Stimulated activated CD4-positive, alpha-beta T cell treated with anti-CD3 and anti-CD28 coated beads, TNF-alpha, amount 100 ng/mL, for 4 hours (primary cell): ENCODE measurements at regions not wholly inside any gene's neighbourhood (a gene's known extent, or its start where the extent isn't known, plus 50 kb on each side); places are given as distances from the start of the nearest gene placed in this dataset.

Source experiments
- DNase-seq, 3 experiments: peaks; one replicate each; pipeline ENCODE4 v3.0.0-alpha.2; 2020; ENCODE audit warnings: low read depth in 3 of 3

DNA sequence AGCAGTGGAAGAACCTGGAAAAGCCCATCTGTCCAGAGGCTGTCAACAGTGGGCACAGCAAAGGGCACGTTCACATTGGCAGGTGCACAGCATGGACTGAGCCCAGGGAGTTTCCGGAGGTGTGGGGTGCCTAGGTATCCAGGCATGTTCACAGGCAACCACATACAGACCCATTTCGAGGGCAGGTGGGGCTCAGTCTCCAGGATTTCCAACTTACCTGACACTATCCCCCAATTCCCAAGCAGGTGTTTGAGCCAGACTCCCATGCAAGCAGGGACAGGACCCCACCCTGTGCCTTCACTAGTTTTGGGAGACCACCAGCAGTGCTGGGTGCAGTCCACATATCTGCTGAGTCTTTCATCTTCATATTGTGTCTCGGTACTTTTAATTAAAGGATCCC, 65.0 kb upstream of the IRF2BP2 start:
- DNase-seq = no peak

DNA sequence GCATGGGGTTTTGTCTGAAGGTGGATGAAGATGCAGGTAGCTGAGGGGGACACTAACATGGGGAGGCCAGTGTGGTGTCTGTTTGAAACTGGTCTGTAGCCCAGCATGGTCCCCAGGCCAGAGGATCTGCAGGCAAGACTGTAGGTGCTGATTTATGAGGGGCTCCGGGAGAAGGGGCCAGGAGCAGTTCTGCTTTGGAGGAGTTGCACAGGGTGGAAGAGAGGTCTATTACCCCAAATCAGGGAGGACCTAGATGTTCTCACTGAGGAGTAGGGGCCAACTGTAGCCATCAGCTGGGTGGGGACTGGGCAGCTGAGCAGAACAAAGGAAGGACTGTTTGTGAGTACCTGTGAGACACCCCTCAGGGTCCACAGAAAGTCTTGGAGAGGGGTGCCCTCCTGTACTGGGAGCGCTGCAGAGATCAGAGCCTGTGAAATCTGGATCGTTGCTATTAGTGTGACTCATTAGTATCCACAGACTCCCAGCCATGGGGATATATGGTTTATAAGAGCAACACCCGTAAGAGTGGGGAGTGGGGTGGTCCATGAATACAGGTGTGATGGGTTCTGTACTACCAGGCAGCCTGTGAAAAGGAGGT, 64.3 kb upstream of the IRF2BP2 start:
- no peak for DNase-seq

DNA sequence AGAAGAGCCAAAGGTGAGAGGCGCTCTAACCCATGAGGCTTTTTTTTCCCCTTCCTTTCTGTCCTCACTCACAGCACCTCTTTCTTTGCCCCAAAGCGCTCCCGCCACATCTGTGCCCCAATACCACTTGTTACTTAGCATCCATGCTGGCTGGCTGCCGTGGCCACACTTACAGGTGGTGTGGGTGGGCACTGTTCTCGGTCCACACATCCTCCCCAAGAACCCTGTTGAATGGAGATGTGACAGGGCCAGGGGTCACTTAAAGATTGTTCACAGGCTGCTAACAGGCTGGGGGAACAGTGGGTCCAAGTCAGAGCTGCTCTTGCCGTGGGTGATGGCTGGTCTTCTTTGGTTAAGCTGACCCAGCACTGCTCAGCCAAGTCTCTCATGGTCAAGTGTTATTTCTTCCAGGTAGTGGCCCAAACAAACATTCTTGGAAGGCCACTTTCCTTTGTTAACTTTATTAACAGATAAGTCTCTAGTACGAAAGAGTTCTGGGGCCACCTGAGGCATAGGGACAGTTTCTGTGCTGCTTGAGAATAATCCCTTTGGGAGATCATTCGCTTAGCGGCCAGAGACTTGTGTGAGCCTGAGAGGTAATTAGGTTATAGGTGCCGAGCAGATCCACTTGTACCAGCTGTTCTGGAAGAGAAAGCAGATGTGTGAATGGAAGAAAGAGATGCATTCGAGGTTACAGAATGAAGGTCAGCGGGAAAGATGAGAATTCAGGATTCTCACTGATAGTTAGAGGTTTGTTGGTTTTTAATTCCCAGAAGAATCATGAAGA, 62.6 kb upstream of the IRF2BP2 start:
- DNase-seq = no peak

DNA sequence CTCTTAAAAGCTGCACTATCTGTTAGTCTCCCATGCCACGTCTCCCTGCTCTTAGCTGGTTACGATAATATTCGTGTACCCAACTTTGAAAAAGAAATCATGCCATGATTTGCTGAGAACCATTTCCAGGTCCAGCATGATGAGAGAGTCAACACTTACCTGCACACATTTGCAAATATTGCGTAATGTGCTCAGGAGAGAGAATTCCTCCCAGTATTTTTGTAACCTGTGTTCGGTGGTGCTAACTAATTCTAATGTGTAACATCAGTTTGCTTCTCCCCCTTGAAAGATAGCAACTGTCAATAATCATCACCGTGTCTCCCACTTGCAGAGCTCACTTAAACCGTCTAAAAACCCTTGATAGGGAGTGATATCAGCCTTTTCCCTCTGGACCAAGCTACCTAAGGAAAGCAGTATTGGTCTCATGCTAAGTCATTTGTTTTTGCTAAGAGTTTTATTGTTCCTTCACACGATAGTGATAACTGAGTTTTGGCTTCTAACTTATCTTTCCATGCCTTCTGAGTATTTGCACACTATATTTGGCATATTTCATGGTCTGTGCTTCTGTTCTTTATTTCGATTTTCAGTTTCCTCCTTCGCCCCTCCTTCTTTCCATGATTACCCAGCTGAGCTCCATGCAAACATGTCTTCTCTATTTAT, 61.1 kb upstream of the IRF2BP2 start:
- DNase-seq = no peak

DNA sequence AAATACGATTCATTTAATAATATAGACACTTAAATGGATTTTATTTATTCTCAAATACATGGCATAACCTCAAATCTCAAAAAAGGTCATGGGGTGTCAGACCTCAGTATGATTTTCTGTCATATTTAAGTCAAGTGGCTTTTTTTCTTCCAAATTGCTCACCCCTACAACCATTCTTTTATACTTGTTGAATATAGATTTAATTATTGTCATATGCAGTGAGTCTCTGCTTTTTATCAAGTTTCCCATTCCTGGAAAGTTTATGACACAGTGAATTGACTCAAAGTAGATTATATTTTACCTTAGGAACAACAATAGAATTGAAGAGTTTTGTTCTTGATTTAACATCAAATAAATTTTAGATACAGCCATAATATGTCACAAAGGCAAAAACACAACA, 59.5 kb upstream of the IRF2BP2 start:
- DNase-seq = no peak

DNA sequence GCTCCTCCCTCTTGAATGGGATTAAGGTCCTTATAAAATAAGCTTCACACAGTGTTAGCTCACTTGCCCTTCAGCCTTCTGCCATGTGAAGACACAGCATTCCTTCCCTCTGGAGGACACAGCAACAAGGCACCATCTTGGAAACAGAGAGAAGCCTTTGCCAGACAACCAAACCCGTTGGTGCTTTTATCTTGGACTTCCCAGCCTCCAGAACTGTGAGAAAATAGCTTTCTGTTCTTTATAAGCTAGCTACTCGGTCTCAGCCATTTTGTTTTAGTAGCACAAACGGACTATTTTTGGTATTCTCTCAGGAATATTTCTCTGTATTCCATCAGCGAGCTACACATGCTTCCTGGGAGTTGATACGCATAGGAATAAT, 58.6 kb upstream of the IRF2BP2 start:
- DNase-seq = no peak

DNA sequence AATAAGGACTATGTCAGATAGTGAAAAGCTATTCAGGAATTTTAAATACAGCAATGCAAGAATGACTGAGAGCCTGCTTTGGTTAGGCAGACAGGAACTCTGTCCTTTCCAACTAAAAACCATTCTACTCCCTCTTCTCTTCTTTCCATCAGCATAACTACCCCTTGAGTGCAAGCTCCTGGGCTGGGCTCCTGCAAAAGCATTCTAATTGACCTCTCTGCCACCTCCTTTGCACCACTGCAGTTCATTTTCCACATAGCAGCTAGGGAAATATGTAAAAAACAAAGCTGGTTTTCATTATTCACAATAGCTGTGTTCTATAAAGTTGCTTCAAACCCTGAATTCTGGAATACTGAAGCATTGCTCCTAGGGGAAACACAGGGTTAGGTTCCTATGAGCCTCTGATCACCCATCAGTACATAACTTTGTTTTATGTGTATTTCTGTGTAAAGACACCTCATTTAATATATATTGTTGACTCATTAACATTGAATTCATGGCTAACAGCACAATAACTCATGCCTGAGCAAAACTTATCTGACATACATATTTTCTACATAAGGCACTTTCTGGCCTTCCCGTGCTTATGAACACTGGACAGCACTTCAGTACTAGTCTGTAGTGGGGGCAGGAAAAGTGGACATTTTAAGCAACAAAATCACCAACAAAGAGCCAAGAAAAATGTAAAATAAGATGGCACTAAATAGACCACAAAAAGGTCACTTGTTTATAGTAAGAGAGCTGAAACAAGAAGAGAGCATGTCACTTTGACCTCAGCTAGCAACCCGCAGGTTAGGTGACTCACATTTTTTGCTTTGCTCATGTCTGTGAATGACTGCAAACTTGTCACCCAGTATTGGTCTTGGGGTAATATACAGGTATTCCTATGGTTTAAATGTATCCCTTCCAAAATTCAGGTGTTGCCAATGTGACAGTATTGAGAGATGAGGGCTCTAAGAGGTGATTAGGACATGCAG, 57.9 kb upstream of the IRF2BP2 start:
- DNase-seq = no peak

DNA sequence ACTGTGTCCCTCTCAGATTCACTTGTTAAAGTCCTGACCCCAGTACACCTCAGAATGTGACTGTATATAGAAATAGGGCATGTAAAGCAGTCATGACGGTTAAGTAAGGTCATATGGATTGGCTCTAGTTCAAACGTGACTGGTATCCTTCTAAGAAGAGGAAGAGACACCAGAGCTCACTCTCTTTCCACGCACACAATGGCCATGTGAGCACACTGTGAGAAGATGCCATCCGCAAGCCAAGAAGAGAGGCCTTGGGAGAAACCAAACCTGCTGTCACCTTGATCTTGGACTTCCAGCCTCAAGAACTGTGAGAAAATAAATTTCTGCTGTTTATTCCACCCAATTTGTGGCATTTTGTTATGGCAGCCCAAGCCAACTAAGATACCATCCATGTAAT, 56.8 kb upstream of the IRF2BP2 start:
- no peak for DNase-seq

DNA sequence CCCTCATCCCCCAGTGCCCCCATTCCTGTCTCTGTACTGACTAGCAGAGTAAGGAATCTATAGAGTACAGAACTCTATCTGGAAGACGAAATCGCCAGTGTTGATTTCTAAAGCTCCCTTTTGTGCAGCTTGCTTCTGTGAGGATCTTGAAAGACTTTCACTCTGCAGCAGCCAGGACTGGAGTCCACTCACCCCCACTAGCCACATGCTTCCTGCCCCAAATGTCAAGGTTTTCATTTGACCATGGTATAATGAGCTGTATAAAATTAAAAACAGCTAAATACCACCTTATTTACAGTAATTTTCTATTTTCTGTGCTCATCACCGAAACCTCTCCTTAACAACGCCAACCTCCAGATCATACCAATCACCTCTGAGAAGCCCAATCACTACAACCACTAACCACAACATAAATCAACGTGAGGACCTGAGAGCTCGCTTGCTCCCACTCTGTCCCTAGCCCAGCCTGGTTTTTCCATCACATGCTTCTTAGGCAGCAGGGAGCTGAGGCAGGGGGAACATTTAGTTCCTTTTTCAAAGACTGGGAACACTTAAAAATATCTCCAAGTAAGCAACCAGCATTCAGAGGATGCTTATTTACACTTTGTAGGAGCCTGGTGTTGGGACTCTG, 56.1 kb upstream of the IRF2BP2 start:
- DNase-seq = no peak

DNA sequence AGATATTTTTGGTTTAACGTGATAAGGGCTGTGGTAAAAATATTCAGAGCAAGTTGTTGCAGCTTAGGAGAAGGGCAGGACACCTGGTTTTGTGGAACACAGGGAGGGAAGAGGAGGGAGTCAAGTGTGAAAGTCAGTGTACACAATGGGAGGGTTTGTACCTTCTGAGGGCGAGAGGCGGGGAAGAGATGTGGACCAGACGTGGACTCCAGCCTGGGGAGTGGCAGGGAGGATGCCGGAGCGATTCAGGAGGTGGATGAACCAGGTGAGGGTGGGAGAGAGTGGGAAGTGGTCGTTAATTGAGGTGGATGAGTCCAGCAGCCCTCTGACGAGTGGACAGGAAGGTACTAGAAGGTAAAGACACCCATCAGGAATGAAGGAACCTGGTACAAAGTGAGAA, 52.2 kb upstream of the IRF2BP2 start:
- no peak for DNase-seq

DNA sequence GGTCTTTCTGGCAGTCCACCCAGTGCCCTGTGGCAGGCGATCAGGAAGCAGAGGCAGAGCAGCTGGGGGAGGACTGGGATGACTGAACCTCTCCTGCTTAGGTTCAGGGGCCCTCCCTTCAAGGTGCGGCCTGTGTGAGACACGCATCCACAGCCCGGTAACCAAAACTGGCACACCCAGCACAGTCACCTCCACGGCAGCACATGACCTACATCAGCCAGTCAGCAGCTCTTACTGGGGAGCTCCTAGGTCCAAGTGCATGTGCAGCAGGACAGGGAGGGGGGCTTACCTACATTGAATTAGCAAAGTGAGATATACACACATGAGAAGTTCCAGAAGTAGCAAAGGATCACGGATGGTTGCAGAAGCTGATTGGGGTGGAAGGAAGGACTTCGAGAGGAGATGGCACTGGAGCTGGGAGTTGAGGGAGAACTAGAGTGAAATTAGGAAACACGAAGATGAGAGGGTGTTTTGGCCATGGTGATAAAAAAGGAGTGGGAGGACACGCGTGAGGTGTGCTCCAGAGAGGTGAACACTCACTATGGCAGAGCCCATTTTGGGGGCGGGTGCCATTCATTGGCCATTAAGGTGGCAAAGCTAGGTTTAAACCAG, 51.4 kb upstream of the IRF2BP2 start:
- no peak for DNase-seq

DNA sequence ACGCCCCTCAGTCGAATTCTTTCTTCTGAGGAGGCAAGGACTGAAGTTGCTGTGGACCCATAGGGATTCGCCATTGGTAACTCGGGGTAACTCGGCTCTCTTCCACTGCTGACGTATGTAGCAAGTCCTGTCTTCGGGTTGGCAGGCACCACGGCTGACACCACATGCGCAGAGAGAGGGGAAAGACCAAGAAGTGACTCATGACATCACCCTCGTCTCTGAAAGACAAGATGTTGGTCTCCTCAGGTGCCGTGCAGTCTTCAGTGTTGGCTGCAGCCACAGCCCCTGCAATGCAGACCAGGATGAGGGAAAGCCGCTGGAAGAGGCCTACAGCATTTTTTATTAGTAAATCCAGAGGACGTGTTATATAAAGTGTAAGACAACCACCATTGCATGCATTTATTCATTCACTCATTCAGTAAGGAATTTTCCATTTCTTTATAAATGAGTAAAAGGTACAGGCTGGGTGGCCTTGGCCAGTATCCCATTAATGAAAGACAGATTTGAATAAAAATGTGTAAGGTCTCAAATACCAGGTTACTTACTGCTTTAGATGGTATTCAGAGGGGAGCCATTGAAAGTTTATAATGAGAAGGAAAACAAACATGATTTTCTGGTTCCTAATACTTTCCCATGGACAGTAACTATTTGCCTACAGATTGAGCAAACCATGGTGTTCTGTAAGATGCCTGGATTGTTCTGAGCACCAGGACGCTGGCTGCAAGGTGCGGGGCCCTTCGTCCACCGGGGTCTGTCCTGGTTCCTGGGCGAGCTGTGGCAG, 50.7 kb upstream of the IRF2BP2 start:
- DNase-seq = no peak
